ENCODE measurements at regions not wholly inside any gene's neighbourhood (a gene's known extent, or its start where the extent isn't known, plus 50 kb on each side); places are given as distances from the start of the nearest gene placed in this dataset.

GRCh38 chr13:103187721-103188156 is 121.5 kb upstream of the SLC10A2 start:
- no peak overlapping the region for H3K4me3 ChIP-seq (IDR thresholded peaks at IDR 0.05; ENCODE audit: insufficient read depth, low read depth, low read length)
- no peaks in the 10 kb centered on the region for H3K79me2 ChIP-seq (ENCODE audit: insufficient read depth, low read depth)
- H3K36me3 ChIP-seq (ENCODE audit: insufficient read depth), result no peaks in the 10 kb centered on the region
- no peak overlapping the region for H2AFZ ChIP-seq (ENCODE audit: low read depth)
- no peak overlapping the region for H3K9ac ChIP-seq
- no peak overlapping the region for H3K27ac ChIP-seq
- H3K4me1 ChIP-seq (ENCODE audit: low read depth, poor library complexity, severe bottlenecking), result no peaks in the 10 kb centered on the region
- TF ChIP-seq CTCF (conservative IDR thresholded peaks at IDR 0.05; ENCODE audit: low read depth, low read length), result no peak
- no peaks in the 10 kb centered on the region for H3K27me3 ChIP-seq (ENCODE audit: insufficient read depth, low read depth)
- H3K4me2 ChIP-seq, result no peak overlapping the region
- no peaks in the 10 kb centered on the region for H4K20me1 ChIP-seq (ENCODE audit: insufficient read depth)

- H2AFZ ChIP-seq (ENCODE audit: low read depth), result no peak overlapping the region
- no peaks in the 10 kb centered on the region for H3K36me3 ChIP-seq (ENCODE audit: insufficient read depth)
- H3K27ac ChIP-seq, result no peak overlapping the region
- H3K4me1 ChIP-seq (ENCODE audit: low read depth, poor library complexity, severe bottlenecking), result no peaks in the 10 kb centered on the region
- no peaks in the 10 kb centered on the region for H4K20me1 ChIP-seq (ENCODE audit: insufficient read depth)
- no peak overlapping the region for H3K9ac ChIP-seq
- TF ChIP-seq CTCF (conservative IDR thresholded peaks at IDR 0.05; ENCODE audit: low read depth, low read length), result no peak
- no peak overlapping the region for H3K4me2 ChIP-seq
- H3K27me3 ChIP-seq (ENCODE audit: insufficient read depth, low read depth), result no peaks in the 10 kb centered on the region
- H3K4me3 ChIP-seq (IDR thresholded peaks at IDR 0.05; ENCODE audit: insufficient read depth, low read depth, low read length), result no peak overlapping the region
- no peaks in the 10 kb centered on the region for H3K79me2 ChIP-seq (ENCODE audit: insufficient read depth, low read depth)
Measured at GRCh38 chr13:103184413-103184812, 118.2 kb upstream of the SLC10A2 start.

GRCh38 chr13:103178986-103179943 is 113.0 kb upstream of the SLC10A2 start:
- Histone ChIP-seq H3K27ac (no peak overlapping the region), H3K4me3 (IDR thresholded peaks at IDR 0.05; ENCODE audit: insufficient read depth, low read depth, low read length) (no peak overlapping the region), H2AFZ (ENCODE audit: low read depth) (no peak overlapping the region), H4K20me1 (ENCODE audit: insufficient read depth) (no peaks in the 10 kb centered on the region), H3K9ac (no peak overlapping the region), H3K36me3 (ENCODE audit: insufficient read depth) (no peaks in the 10 kb centered on the region), H3K79me2 (ENCODE audit: insufficient read depth, low read depth) (no peaks in the 10 kb centered on the region), H3K4me1 (ENCODE audit: low read depth, poor library complexity, severe bottlenecking) (no peaks in the 10 kb centered on the region), H3K27me3 (ENCODE audit: insufficient read depth, low read depth) (no peaks in the 10 kb centered on the region), H3K4me2 (no peak overlapping the region)
- no peak for TF ChIP-seq CTCF (conservative IDR thresholded peaks at IDR 0.05; ENCODE audit: low read depth, low read length)

GRCh38 chr13:103174966-103175365 is 108.7 kb upstream of the SLC10A2 start:
- TF ChIP-seq CTCF (conservative IDR thresholded peaks at IDR 0.05; ENCODE audit: low read depth, low read length), result no peak
- H3K27me3 ChIP-seq (ENCODE audit: insufficient read depth, low read depth), result no peaks in the 10 kb centered on the region
- H3K9ac ChIP-seq, result no peak overlapping the region
- H2AFZ ChIP-seq (ENCODE audit: low read depth), result no peak overlapping the region
- H3K27ac ChIP-seq, result no peak overlapping the region
- H3K79me2 ChIP-seq (ENCODE audit: insufficient read depth, low read depth), result no peaks in the 10 kb centered on the region
- no peak overlapping the region for H3K4me2 ChIP-seq
- H4K20me1 ChIP-seq (ENCODE audit: insufficient read depth), result no peaks in the 10 kb centered on the region
- no peaks in the 10 kb centered on the region for H3K4me1 ChIP-seq (ENCODE audit: low read depth, poor library complexity, severe bottlenecking)
- no peak overlapping the region for H3K4me3 ChIP-seq (IDR thresholded peaks at IDR 0.05; ENCODE audit: insufficient read depth, low read depth, low read length)
- H3K36me3 ChIP-seq (ENCODE audit: insufficient read depth), result no peaks in the 10 kb centered on the region

Measured in KMS-11 (cell line).